Omental fat pad (tissue), 3 donors: ENCODE measurements at regions not wholly inside any gene's neighbourhood (a gene's known extent, or its start where the extent isn't known, plus 50 kb on each side); places are given as distances from the start of the nearest gene placed in this dataset.
"Not testable (repeated sequence)": the region's sequence is repeated elsewhere in the genome, so short reads cannot be mapped to it uniquely, and the experiment has no call there.

ENCODE experiments used
- ATAC-seq: fragments of 150-250 bp; one replicate; pipeline ENCODE4 v1.9.1; 2016; ENCODE audit warnings: mild to moderate bottlenecking, moderate library complexity; ENCODE audit not compliant: low FRiP score
- DNase-seq: peaks from one replicate; pipeline ENCODE4 v3.0.0-alpha.2; 2019; ENCODE audit warnings: low spot score
- TF ChIP-seq, protein P1 (sequence below), 3 donors: fragments of 450-650 bp; IDR thresholded peaks; one replicate each; pipeline ENCODE4 v1.5.1; 2016 to 2017; ENCODE audit warnings: antibody characterized with exemption in 3 of 3, mild to moderate bottlenecking in 3 of 3, moderate library complexity in 2 of 3

GRCh38 chr15:23869396-23869795 lies 182.3 kb upstream of the NDN start:
- TF ChIP-seq, protein P1, sequence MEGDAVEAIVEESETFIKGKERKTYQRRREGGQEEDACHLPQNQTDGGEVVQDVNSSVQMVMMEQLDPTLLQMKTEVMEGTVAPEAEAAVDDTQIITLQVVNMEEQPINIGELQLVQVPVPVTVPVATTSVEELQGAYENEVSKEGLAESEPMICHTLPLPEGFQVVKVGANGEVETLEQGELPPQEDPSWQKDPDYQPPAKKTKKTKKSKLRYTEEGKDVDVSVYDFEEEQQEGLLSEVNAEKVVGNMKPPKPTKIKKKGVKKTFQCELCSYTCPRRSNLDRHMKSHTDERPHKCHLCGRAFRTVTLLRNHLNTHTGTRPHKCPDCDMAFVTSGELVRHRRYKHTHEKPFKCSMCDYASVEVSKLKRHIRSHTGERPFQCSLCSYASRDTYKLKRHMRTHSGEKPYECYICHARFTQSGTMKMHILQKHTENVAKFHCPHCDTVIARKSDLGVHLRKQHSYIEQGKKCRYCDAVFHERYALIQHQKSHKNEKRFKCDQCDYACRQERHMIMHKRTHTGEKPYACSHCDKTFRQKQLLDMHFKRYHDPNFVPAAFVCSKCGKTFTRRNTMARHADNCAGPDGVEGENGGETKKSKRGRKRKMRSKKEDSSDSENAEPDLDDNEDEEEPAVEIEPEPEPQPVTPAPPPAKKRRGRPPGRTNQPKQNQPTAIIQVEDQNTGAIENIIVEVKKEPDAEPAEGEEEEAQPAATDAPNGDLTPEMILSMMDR (IDR thresholded peaks at IDR 0.05): no peak
- no peak for DNase-seq
- ATAC-seq: peak; percentile 66

GRCh38 chr15:23873613-23874012 lies 186.5 kb upstream of the NDN start:
- ATAC-seq, DNase-seq: not testable (repeated sequence)

DNA sequence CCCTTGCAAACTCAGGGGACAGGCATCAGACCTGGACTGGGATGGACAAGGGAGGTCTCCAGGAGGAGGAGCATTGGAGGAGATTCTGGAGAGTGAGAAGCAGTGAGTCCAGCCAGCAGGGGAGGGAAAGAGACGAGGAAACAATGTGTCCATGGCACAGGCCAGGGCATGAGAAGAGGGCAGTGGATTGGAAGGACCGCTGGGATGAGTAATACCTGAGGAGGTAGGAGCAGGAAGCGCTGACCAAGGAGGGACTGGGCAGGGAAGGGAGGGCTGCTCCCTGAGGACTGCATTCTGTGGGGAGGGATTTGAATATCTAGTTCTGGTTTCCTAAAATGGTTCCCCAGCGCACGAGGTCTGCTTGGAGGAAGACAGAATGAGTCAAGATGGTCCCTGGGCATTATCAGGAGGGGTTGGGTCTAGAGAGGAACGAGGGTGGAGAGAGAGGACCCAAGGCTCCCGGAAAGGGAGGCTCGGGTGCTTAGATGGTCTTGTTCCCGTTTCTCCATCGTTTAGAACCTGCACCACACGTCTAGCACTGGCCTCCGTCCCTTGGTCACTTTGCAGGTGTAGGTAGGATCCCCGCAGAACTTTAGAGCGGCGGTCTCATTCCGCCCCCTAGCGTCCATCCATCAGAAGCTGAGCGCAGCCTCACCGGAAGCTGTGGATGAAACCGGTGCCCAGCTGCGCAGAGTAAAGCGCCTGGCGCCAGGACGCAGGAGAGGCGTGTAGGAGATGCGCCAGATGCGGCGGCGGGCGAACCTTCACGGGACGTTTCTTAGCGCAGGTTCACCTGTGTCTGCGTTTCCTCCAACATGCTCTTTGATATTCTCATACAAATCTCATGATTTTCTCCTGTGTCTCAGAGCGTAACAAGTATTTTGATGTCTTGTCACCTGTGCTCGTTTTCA lies 190.7 kb upstream of the NDN start:
- TF ChIP-seq, protein P1 (IDR thresholded peaks at IDR 0.05): no peak
- ATAC-seq (peak; percentile 73), DNase-seq (no peak)

DNA sequence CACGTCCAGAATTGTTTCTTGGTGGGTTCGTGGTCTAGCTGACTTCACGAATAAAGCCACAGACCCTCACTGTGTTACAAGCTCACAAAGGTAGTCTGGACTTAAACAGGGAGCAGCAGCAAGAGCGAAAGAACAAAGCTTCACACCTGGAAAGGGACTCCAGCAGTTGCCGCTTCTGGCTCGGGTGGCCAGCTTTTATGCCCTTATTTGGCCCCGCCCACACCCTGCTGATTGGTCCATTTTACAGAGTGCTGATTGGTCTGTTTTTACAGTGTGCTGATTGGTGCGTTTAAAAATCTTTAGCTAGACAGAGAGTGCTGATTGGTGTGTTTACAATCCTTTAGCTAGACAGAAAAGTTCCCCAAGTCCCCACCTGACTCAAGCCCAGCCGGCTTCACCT lies 194.2 kb upstream of the NDN start:
- DNase-seq (no peak), ATAC-seq (no peak)
- TF ChIP-seq, protein P1 (IDR thresholded peaks at IDR 0.05): no peak

DNA sequence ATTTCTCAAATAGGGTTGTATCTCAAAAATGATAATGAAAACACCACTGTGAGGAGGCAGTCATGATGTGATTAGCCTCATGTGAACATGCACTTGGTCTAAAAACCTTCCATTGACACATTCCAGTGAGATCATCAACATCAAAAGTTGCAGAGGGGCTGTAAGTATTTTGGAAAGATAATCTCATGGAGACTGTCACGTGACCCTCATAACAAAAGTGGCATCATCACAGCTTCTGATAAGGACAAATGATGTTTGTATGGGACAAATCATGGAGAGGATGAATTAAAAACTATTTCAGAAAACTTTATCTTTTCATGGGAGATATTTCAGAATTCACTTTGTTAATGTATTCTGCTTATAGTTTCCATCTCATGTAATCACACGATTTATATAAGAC lies 203.1 kb upstream of the NDN start:
- DNase-seq: no peak
- TF ChIP-seq, protein P1 (IDR thresholded peaks at IDR 0.05): no peak
- no peak for ATAC-seq

DNA sequence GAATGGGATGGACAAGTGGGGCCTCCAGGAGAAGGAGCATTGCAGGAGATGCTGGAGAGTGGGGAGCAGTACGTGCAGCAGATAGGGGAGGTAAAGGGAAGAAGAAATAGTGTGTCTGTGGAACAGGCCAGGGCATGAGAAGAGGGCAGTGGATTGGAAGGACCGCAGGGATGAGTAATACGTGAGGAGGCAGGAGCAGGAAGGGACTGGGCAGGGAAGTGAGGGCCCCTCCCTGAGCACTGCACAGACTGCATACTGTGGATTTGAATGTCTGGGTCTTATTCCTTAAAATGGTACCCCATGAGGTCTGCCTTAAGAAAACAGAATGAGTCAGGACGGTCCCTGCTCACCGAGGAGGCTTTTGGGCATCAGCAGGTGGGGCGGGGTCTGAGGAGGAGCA lies 210.0 kb upstream of the NDN start:
- no peak for DNase-seq
- TF ChIP-seq, protein P1 (IDR thresholded peaks at IDR 0.05): no peak
- ATAC-seq: no peak

GRCh38 chr15:23897531-23897930 lies 210.4 kb upstream of the NDN start:
- TF ChIP-seq, protein P1 (IDR thresholded peaks at IDR 0.05): no peak
- no peak for DNase-seq
- ATAC-seq: no peak
